ENCODE measurements at regions not wholly inside any gene's neighbourhood (a gene's known extent, or its start where the extent isn't known, plus 50 kb on each side); places are given as distances from the start of the nearest gene placed in this dataset.

- TF ChIP-seq, protein P1, sequence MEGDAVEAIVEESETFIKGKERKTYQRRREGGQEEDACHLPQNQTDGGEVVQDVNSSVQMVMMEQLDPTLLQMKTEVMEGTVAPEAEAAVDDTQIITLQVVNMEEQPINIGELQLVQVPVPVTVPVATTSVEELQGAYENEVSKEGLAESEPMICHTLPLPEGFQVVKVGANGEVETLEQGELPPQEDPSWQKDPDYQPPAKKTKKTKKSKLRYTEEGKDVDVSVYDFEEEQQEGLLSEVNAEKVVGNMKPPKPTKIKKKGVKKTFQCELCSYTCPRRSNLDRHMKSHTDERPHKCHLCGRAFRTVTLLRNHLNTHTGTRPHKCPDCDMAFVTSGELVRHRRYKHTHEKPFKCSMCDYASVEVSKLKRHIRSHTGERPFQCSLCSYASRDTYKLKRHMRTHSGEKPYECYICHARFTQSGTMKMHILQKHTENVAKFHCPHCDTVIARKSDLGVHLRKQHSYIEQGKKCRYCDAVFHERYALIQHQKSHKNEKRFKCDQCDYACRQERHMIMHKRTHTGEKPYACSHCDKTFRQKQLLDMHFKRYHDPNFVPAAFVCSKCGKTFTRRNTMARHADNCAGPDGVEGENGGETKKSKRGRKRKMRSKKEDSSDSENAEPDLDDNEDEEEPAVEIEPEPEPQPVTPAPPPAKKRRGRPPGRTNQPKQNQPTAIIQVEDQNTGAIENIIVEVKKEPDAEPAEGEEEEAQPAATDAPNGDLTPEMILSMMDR (IDR thresholded peaks at IDR 0.05) = no peak
- no peak for TF ChIP-seq POLR2AphosphoS5 (IDR thresholded peaks at IDR 0.05; ENCODE audit: insufficient read depth in 1 of 2, low read depth in 1 of 2)
These were observed 312.9 kb downstream of the ISL1 start for GRCh38 chr5:51696122-51696521.
